Effector memory CD4-positive, alpha-beta T cell (primary cell): ENCODE measurements at regions not wholly inside any gene's neighbourhood (a gene's known extent, or its start where the extent isn't known, plus 50 kb on each side); places are given as distances from the start of the nearest gene placed in this dataset.

Experiments
- DNase-seq, 3 donors: peaks; one replicate each; pipeline ENCODE4 v3.0.0-alpha.2; 2020
- H3K27ac ChIP-seq: 2 replicates; pipeline ENCODE4 v1.7.0; 2013; ENCODE audit warnings: mild to moderate bottlenecking, low read length, moderate library complexity; ENCODE audit not compliant: insufficient read depth, poor library complexity, severe bottlenecking
- H3K27me3 ChIP-seq: replicated peaks from 2 replicates; pipeline ENCODE4 v1.7.0; 2013; ENCODE audit warnings: mild to moderate bottlenecking, low read length; ENCODE audit not compliant: insufficient read depth, control insufficient read depth, poor library complexity, severe bottlenecking
- H3K36me3 ChIP-seq: 2 replicates; pipeline ENCODE4 v1.7.0; 2013; ENCODE audit warnings: mild to moderate bottlenecking, low read length, moderate library complexity; ENCODE audit not compliant: control insufficient read depth, insufficient read depth
- H3K4me1 ChIP-seq: 2 replicates; pipeline ENCODE4 v1.7.0; 2013; ENCODE audit warnings: low read length, mild to moderate bottlenecking; ENCODE audit not compliant: control insufficient read depth, insufficient read depth, poor library complexity, severe bottlenecking
- H3K4me3 ChIP-seq: 2 replicates; pipeline ENCODE4 v1.7.0; 2013; ENCODE audit warnings: low read length, low read depth, mild to moderate bottlenecking; ENCODE audit not compliant: insufficient read depth, poor library complexity, severe bottlenecking
- H3K9me3 ChIP-seq: 2 replicates; pipeline ENCODE4 v1.7.0; 2013; ENCODE audit warnings: mild to moderate bottlenecking, low read length, moderate library complexity; ENCODE audit not compliant: control insufficient read depth

- no peak overlapping the region for H3K27ac ChIP-seq
- no peak for DNase-seq
- H3K27me3 ChIP-seq: no peaks in the 10 kb centered on the region
- H3K9me3 ChIP-seq: no peaks in the 10 kb centered on the region
- no peak overlapping the region for H3K4me3 ChIP-seq
- no peaks in the 10 kb centered on the region for H3K4me1 ChIP-seq
- no peaks in the 10 kb centered on the region for H3K36me3 ChIP-seq
These were observed 112.7 kb upstream of the DLX2 start for GRCh38 chr2:172215172-172215935.

- Histone ChIP-seq H3K27me3 (no peaks in the 10 kb centered on the region), H3K9me3 (no peaks in the 10 kb centered on the region), H3K4me1 (no peaks in the 10 kb centered on the region), H3K27ac (no peak overlapping the region), H3K36me3 (no peaks in the 10 kb centered on the region), H3K4me3 (no peak overlapping the region)
- no peak for DNase-seq
These were observed 113.2 kb upstream of the DLX2 start for GRCh38 chr2:172215936-172216335.

GRCh38 chr2:172216477-172216876 lies 113.8 kb upstream of the DLX2 start:
- no peak overlapping the region for H3K27ac ChIP-seq
- H3K27me3 ChIP-seq: no peaks in the 10 kb centered on the region
- H3K4me3 ChIP-seq: no peak overlapping the region
- no peaks in the 10 kb centered on the region for H3K36me3 ChIP-seq
- no peak for DNase-seq
- H3K9me3 ChIP-seq: no peaks in the 10 kb centered on the region
- no peaks in the 10 kb centered on the region for H3K4me1 ChIP-seq

GRCh38 chr2:172219201-172219600 lies 116.5 kb upstream of the DLX2 start:
- Histone ChIP-seq H3K27me3 (no peaks in the 10 kb centered on the region), H3K4me1 (peaks cover 4% of the 10 kb centered on the region), H3K36me3 (no peaks in the 10 kb centered on the region), H3K9me3 (no peaks in the 10 kb centered on the region), H3K27ac (no peak overlapping the region), H3K4me3 (no peak overlapping the region)
- no peak for DNase-seq

GRCh38 chr2:172220121-172220520 lies 117.4 kb upstream of the DLX2 start:
- H3K36me3 ChIP-seq: no peaks in the 10 kb centered on the region
- no peak for DNase-seq

GRCh38 chr2:172223601-172224054 lies 120.9 kb upstream of the DLX2 start:
- Histone ChIP-seq H3K4me1 (peaks cover 14% of the 10 kb centered on the region), H3K27ac (no peak overlapping the region), H3K27me3 (no peaks in the 10 kb centered on the region), H3K9me3 (no peaks in the 10 kb centered on the region), H3K36me3 (no peaks in the 10 kb centered on the region), H3K4me3 (no peak overlapping the region)
- DNase-seq: no peak

More at GRCh38 chr2:172220121-172220520, 117.4 kb upstream of the DLX2 start:
- no peaks in the 10 kb centered on the region for H3K9me3 ChIP-seq
- H3K27me3 ChIP-seq: no peaks in the 10 kb centered on the region
- H3K27ac ChIP-seq: no peak overlapping the region
- no peak overlapping the region for H3K4me3 ChIP-seq
- peaks cover 4% of the 10 kb centered on the region for H3K4me1 ChIP-seq

- Histone ChIP-seq H3K9me3 (no peaks in the 10 kb centered on the region), H3K27ac (no peak overlapping the region), H3K4me3 (no peak overlapping the region), H3K4me1 (peaks cover 14% of the 10 kb centered on the region), H3K27me3 (no peaks in the 10 kb centered on the region), H3K36me3 (no peaks in the 10 kb centered on the region)
- DNase-seq: no peak
These were observed 123.1 kb upstream of the DLX2 start for GRCh38 chr2:172225786-172226185.

- no peak overlapping the region for H3K4me3 ChIP-seq
- no peak for DNase-seq
- peaks cover 14% of the 10 kb centered on the region for H3K4me1 ChIP-seq
- no peaks in the 10 kb centered on the region for H3K9me3 ChIP-seq
- no peak overlapping the region for H3K27ac ChIP-seq
- H3K27me3 ChIP-seq: no peaks in the 10 kb centered on the region
- H3K36me3 ChIP-seq: no peaks in the 10 kb centered on the region
These were observed 123.8 kb upstream of the DLX2 start for GRCh38 chr2:172226244-172227061.

GRCh38 chr2:172227719-172228118 lies 125.0 kb upstream of the DLX2 start:
- H3K27ac ChIP-seq: no peak overlapping the region
- no peak overlapping the region for H3K4me3 ChIP-seq
- peaks cover 14% of the 10 kb centered on the region for H3K4me1 ChIP-seq
- no peaks in the 10 kb centered on the region for H3K27me3 ChIP-seq
- DNase-seq: no peak
- H3K9me3 ChIP-seq: no peaks in the 10 kb centered on the region
- no peaks in the 10 kb centered on the region for H3K36me3 ChIP-seq

- H3K27me3 ChIP-seq: no peaks in the 10 kb centered on the region
- H3K4me3 ChIP-seq: no peak overlapping the region
- H3K36me3 ChIP-seq: no peaks in the 10 kb centered on the region
- no peak overlapping the region for H3K27ac ChIP-seq
- peaks cover 9% of the 10 kb centered on the region for H3K4me1 ChIP-seq
- H3K9me3 ChIP-seq: no peaks in the 10 kb centered on the region
- DNase-seq: no peak
These were observed 125.6 kb upstream of the DLX2 start for GRCh38 chr2:172228177-172228808.
